Keratinocyte (primary cell): ENCODE measurements at regions not wholly inside any gene's neighbourhood (a gene's known extent, or its start where the extent isn't known, plus 50 kb on each side); places are given as distances from the start of the nearest gene placed in this dataset.

Experiments used
- EZH2 ChIP-seq: IDR thresholded peaks from one replicate; pipeline ENCODE4 v1.6.1; 2012; ENCODE audit warnings: inconsistent platforms, mild to moderate bottlenecking, low read length, moderate library complexity
- TF ChIP-seq, protein P1 (sequence below), 3 experiments: IDR thresholded peaks in 1 of 3; conservative IDR thresholded peaks in 1 of 3; optimal IDR thresholded peaks in 1 of 3; 2 replicates in 2 of 3; 3 replicates in 1 of 3; pipeline versions ENCODE3 to v1.5.1; 2011; ENCODE audit warnings: low read length in 3 of 3, mild to moderate bottlenecking in 3 of 3, moderate library complexity in 2 of 3, control low read depth in 1 of 3, inconsistent platforms in 1 of 3; ENCODE audit not compliant: insufficient read depth in 2 of 3; ENCODE audit errors: extremely low read depth in 1 of 3

DNA sequence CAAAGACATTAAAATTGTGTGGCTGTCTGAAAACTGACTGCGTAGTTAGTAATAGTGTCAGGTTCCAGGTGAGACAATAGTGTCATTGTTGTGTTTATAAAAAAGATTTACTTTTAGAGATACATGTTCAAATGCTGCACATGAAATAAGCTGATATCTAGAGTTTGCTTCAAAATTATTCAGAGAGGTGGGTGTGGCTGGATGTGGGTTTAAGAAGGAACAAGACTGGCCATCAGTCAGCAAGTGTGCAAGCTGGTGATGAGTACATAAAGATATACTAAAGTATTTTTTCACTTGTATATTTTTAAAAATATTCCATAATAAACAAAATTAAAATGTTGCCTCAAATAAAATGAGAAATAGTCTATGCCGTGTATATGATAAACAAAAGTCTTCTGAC is 190.6 kb downstream of the ARRDC4 start:
- TF ChIP-seq, protein P1, sequence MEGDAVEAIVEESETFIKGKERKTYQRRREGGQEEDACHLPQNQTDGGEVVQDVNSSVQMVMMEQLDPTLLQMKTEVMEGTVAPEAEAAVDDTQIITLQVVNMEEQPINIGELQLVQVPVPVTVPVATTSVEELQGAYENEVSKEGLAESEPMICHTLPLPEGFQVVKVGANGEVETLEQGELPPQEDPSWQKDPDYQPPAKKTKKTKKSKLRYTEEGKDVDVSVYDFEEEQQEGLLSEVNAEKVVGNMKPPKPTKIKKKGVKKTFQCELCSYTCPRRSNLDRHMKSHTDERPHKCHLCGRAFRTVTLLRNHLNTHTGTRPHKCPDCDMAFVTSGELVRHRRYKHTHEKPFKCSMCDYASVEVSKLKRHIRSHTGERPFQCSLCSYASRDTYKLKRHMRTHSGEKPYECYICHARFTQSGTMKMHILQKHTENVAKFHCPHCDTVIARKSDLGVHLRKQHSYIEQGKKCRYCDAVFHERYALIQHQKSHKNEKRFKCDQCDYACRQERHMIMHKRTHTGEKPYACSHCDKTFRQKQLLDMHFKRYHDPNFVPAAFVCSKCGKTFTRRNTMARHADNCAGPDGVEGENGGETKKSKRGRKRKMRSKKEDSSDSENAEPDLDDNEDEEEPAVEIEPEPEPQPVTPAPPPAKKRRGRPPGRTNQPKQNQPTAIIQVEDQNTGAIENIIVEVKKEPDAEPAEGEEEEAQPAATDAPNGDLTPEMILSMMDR (optimal IDR thresholded peaks at IDR 0.05 in 1 of 3, IDR thresholded peaks at IDR 0.05 in 1 of 3, conservative IDR thresholded peaks at IDR 0.05 in 1 of 3; ENCODE audit: extremely low read depth in 1 of 3, insufficient read depth in 2 of 3, low read length in 3 of 3): no peak
- TF ChIP-seq EZH2: no peak
